ENCODE measurements at regions not wholly inside any gene's neighbourhood (a gene's known extent, or its start where the extent isn't known, plus 50 kb on each side); places are given as distances from the start of the nearest gene placed in this dataset.

GRCh38 chrX:4094926-4095325 lies 381.5 kb upstream of the PRKX start:
- TF ChIP-seq, protein P1, sequence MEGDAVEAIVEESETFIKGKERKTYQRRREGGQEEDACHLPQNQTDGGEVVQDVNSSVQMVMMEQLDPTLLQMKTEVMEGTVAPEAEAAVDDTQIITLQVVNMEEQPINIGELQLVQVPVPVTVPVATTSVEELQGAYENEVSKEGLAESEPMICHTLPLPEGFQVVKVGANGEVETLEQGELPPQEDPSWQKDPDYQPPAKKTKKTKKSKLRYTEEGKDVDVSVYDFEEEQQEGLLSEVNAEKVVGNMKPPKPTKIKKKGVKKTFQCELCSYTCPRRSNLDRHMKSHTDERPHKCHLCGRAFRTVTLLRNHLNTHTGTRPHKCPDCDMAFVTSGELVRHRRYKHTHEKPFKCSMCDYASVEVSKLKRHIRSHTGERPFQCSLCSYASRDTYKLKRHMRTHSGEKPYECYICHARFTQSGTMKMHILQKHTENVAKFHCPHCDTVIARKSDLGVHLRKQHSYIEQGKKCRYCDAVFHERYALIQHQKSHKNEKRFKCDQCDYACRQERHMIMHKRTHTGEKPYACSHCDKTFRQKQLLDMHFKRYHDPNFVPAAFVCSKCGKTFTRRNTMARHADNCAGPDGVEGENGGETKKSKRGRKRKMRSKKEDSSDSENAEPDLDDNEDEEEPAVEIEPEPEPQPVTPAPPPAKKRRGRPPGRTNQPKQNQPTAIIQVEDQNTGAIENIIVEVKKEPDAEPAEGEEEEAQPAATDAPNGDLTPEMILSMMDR (IDR thresholded peaks at IDR 0.05; ENCODE audit: extremely low read depth, insufficient read depth, missing control alignments) = no peak
- in situ Hi-C loops (cut with MboI; ENCODE audit: low pct_unique_long_range_greater_than_20kb, low sequenced_read_pairs, unreplicated experiment) = no loop called here

DNA sequence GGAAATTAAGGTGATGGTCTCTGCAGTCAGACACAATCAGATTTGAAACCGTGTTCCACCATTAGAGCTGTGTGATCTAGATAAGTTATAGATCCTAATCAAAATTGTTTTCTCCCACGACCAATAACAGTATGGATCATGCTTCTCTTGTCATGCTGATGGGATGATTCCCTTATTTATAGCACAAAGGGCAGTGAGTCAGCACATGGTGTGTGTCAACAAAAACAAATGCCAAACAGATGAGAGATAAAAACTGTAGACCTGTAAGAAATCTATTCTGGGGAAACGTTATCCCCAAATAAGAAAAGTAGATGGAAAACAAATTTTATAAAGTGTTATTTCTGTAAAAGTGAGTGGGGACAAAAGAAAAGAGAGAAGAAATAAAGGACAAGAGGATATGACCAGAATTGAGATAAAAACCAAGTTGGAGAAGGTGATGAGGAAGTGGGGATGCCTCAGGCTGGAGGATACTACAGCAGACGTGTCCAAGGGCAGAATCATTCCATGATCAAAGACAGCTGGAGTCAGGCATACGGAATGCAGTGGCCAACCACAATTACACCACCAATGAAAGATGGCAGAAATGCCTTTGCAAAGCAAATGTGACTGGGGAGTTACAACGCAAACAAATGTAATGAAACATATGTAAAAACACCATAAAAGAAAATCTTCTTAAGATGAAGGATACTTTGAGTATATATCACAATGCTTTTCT lies 377.8 kb upstream of the PRKX start:
- no peak for DNase-seq (ENCODE audit: low spot score)
- TF ChIP-seq, protein P1 (IDR thresholded peaks at IDR 0.05; ENCODE audit: extremely low read depth, insufficient read depth, missing control alignments) = no peak
- in situ Hi-C loops (cut with MboI; ENCODE audit: low pct_unique_long_range_greater_than_20kb, low sequenced_read_pairs, unreplicated experiment) = no loop called here

More at GRCh38 chrX:4094926-4095325, 381.5 kb upstream of the PRKX start:
- DNase-seq (ENCODE audit: low spot score) = no peak

DNA sequence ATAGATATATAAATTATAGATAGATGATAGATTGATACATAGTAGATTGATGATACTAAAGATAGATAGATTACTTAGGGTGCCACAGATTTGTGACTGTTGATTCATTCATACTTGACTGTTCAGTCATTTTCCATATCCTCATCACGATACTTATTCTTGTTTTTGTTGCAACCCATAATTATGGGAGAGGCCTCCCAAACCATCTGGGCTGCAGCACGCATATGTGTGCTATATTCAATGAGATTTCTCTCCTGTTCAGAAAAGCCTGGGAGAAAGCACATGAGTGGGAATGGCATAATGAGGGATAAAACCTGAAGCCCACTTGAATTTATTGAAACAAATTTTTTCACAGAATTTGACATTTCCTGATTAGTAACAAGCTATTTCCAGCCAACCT lies 346.4 kb upstream of the PRKX start:
- TF ChIP-seq, protein P1 (IDR thresholded peaks at IDR 0.05; ENCODE audit: extremely low read depth, insufficient read depth, missing control alignments) = no peak
- in situ Hi-C loops (cut with MboI; ENCODE audit: low pct_unique_long_range_greater_than_20kb, low sequenced_read_pairs, unreplicated experiment) = no loop called here
- DNase-seq (ENCODE audit: low spot score) = no peak

GRCh38 chrX:4043951-4044350 lies 330.5 kb upstream of the PRKX start:
- TF ChIP-seq, protein P1 (IDR thresholded peaks at IDR 0.05; ENCODE audit: extremely low read depth, insufficient read depth, missing control alignments) = no peak
- in situ Hi-C loops (cut with MboI; ENCODE audit: low pct_unique_long_range_greater_than_20kb, low sequenced_read_pairs, unreplicated experiment) = no loop called here
- no peak for DNase-seq (ENCODE audit: low spot score)

GRCh38 chrX:4035874-4036273 lies 322.4 kb upstream of the PRKX start:
- in situ Hi-C loops (cut with MboI; ENCODE audit: low pct_unique_long_range_greater_than_20kb, low sequenced_read_pairs, unreplicated experiment) = no loop called here
- TF ChIP-seq, protein P1 (IDR thresholded peaks at IDR 0.05; ENCODE audit: extremely low read depth, insufficient read depth, missing control alignments) = no peak

DNA sequence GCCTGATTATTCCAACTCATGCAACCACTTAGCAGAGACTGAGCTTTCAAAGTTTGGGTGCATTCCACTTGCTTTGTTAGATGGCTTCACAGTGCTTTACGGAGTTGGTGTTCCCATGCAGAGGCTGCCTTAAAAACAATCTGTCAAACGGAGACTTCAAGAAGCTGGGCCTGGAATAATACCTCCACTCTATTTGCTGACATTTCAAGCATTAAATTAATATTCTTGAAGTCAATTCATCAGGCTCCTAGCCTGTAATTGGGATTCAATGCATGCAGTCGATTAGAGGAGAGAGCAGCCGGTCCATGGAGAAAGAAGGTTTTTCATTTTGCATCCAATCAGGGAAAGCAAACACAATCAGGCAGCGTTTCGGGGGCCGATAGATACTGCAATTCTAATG lies 314.7 kb upstream of the PRKX start:
- TF ChIP-seq, protein P1 (IDR thresholded peaks at IDR 0.05; ENCODE audit: extremely low read depth, insufficient read depth, missing control alignments) = no peak
- in situ Hi-C loops (cut with MboI; ENCODE audit: low pct_unique_long_range_greater_than_20kb, low sequenced_read_pairs, unreplicated experiment) = no loop called here

More at GRCh38 chrX:4035874-4036273, 322.4 kb upstream of the PRKX start:
- no peak for DNase-seq (ENCODE audit: low spot score)

More for the DNA sequence above, 314.7 kb upstream of the PRKX start:
- DNase-seq (ENCODE audit: low spot score) = no peak
